Right atrium auricular region (tissue), 2 donors: ENCODE measurements at regions not wholly inside any gene's neighbourhood (a gene's known extent, or its start where the extent isn't known, plus 50 kb on each side); places are given as distances from the start of the nearest gene placed in this dataset.

Experiments
- DNase-seq: peaks from one replicate; pipeline ENCODE4 v3.0.0-alpha.2; 2019; ENCODE audit warnings: low spot score
- H3K27ac ChIP-seq, 2 donors: fragments of 200-600 bp; sonication (generic); 1 replicate in 1 of 2; 2 replicates in 1 of 2; pipeline ENCODE4 v1.5.1; 2016 to 2019
- H3K27me3 ChIP-seq, 2 donors: fragments of 200-600 bp; sonication (generic); one replicate each; pipeline versions ENCODE4 v1.5.1 to v1.6.0; 2017 to 2019
- H3K36me3 ChIP-seq: fragments of 200-600 bp; sonication (generic); one replicate; pipeline ENCODE4 v1.5.1; 2016
- H3K4me1 ChIP-seq, 2 donors: fragments of 200-600 bp; sonication (generic); one replicate each; pipeline versions ENCODE4 v1.5.1 to v1.6.0; 2017 to 2019
- H3K4me3 ChIP-seq, 2 donors: fragments of 200-600 bp; sonication (generic); 1 replicate in 1 of 2; 2 replicates in 1 of 2; pipeline ENCODE4 v1.5.1; 2017 to 2019; ENCODE audit warnings: mild to moderate bottlenecking in 1 of 2, moderate library complexity in 1 of 2
- H3K9me3 ChIP-seq, 2 donors: fragments of 200-600 bp; sonication (generic); one replicate each; pipeline ENCODE4 v1.5.1; 2019
- TF ChIP-seq, protein P1 (sequence below), 2 donors: fragments of 200-600 bp; sonication (generic); IDR thresholded peaks; one replicate each; pipeline ENCODE4 v1.5.1; 2019; ENCODE audit warnings: antibody characterized with exemption in 2 of 2

DNA sequence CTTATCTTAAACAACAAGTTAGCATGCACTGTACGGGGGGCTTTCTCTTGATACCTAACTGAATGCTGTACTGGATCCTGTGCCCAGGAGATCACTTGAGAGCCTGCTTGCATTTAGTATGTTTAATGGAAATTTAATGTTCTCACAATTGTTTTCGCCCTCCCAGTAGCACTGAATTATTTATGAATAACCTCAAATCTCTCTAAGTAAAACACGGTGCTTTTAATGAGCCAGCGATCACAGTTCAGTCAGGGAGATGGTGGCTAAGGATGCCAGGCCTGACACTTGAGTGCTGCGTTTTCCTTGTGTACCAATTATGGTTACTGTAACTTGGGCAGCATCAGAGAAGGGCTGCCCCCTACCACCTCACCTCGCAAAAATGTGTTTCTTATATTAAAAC, 115.5 kb upstream of the ADARB2 start:
- DNase-seq = no peak
- no peaks in the 10 kb centered on the region for H3K36me3 ChIP-seq
- no peaks in the 10 kb centered on the region for H3K4me1 ChIP-seq
- H3K27ac ChIP-seq = no peak overlapping the region
- no peak overlapping the region for H3K4me3 ChIP-seq
- no peaks in the 10 kb centered on the region for H3K27me3 ChIP-seq
- TF ChIP-seq, protein P1, sequence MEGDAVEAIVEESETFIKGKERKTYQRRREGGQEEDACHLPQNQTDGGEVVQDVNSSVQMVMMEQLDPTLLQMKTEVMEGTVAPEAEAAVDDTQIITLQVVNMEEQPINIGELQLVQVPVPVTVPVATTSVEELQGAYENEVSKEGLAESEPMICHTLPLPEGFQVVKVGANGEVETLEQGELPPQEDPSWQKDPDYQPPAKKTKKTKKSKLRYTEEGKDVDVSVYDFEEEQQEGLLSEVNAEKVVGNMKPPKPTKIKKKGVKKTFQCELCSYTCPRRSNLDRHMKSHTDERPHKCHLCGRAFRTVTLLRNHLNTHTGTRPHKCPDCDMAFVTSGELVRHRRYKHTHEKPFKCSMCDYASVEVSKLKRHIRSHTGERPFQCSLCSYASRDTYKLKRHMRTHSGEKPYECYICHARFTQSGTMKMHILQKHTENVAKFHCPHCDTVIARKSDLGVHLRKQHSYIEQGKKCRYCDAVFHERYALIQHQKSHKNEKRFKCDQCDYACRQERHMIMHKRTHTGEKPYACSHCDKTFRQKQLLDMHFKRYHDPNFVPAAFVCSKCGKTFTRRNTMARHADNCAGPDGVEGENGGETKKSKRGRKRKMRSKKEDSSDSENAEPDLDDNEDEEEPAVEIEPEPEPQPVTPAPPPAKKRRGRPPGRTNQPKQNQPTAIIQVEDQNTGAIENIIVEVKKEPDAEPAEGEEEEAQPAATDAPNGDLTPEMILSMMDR (IDR thresholded peaks at IDR 0.05) = no peak
- H3K9me3 ChIP-seq = no peaks in the 10 kb centered on the region

DNA sequence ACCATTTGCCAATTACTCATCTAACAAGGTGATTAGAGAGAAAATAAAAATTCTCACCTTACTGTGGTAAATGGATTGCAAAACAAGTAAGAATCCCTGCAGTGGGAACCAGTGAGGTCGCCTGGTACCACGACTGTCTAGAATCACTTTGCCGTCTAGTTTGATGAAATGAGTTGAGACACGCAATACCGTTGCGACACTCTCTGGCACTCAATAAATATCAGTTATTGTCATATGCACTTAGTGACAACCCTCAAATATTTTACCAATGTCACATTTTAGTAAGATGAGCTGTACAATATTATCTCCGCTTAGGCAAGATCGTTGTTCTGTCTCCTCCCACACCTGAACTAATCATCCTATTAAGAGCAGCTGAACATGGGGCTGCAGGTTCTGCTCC, 114.4 kb upstream of the ADARB2 start:
- TF ChIP-seq, protein P1 (IDR thresholded peaks at IDR 0.05) = no peak
- Histone ChIP-seq H3K4me1 (no peaks in the 10 kb centered on the region), H3K36me3 (no peaks in the 10 kb centered on the region), H3K4me3 (no peak overlapping the region), H3K27ac (no peak overlapping the region), H3K27me3 (no peaks in the 10 kb centered on the region), H3K9me3 (no peaks in the 10 kb centered on the region)
- no peak for DNase-seq

DNA sequence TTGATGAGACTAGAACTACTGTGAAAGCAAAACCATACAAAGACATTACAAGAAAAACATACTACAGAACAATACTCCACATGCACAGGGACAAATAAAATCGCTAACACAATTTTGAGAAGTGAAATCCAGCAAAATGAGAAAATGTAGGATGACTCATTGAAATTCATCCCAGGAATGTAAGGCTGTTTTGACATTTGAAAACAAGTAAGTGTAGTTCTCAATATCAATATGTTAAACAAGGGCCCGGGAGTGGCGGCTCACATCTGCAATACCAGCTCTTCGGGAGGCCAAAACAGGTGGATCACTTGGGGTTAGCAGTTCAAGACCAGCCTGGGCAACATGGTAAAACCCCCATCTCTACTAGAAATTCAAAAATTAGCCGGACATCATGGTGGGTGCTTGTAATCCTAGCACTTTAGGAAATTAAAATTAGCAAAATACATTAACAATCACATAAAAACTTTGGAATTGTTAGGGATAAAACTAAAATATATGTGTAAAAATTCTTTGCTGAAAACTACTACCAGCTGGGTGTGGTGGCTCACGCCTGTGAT, 113.7 kb upstream of the ADARB2 start:
- no peak for DNase-seq
- TF ChIP-seq, protein P1 (IDR thresholded peaks at IDR 0.05) = no peak
- H3K27ac ChIP-seq = no peak overlapping the region

DNA sequence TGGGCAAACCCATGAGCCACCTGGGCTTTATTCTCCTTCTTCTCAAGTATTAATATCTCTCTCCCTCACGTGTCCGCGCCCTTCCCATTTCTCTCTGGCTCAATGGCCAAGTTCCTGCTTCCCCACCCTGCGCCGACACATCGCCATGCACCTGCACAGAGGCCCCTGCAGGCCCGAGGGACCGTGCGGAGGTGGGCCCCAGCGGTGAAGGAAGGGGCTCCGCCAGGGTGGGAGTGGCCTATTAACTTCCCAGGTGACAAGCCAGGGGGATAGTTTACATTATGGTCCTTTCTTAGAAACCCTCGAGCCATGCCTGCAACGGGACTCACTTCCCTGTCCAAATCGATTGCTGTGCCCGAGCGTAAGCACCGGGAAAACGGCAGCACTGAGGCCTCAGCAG, 110.0 kb upstream of the ADARB2 start:
- no peak for DNase-seq
- H3K4me3 ChIP-seq = no peak overlapping the region
- TF ChIP-seq, protein P1 (IDR thresholded peaks at IDR 0.05) = no peak
- no peaks in the 10 kb centered on the region for H3K4me1 ChIP-seq
- no peaks in the 10 kb centered on the region for H3K27me3 ChIP-seq
- no peak overlapping the region for H3K27ac ChIP-seq
- no peaks in the 10 kb centered on the region for H3K36me3 ChIP-seq
- H3K9me3 ChIP-seq = no peaks in the 10 kb centered on the region

More for the DNA sequence above, 113.7 kb upstream of the ADARB2 start:
- H3K4me1 ChIP-seq = no peaks in the 10 kb centered on the region
- no peaks in the 10 kb centered on the region for H3K36me3 ChIP-seq
- H3K9me3 ChIP-seq = no peaks in the 10 kb centered on the region
- no peaks in the 10 kb centered on the region for H3K27me3 ChIP-seq
- no peak overlapping the region for H3K4me3 ChIP-seq

DNA sequence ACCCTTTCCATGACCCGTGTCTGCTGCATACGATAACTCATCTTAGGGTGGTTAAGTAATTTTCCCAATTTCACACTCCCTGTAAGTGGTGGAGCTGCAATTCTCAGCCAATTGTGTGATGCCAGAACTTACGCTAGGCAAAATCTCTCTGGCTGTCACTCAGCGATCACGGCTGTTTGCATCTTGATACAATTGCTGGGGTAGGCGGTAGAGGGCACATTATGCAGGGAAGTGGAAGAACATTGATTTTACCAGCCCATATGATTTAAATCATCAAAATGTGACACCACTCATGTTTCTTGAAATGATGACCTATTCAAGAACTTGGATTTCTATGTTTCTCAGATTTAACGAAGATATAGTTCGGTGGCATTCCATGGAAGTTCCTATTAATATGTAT, 108.7 kb upstream of the ADARB2 start:
- no peaks in the 10 kb centered on the region for H3K27me3 ChIP-seq
- DNase-seq = no peak
- no peaks in the 10 kb centered on the region for H3K36me3 ChIP-seq
- H3K4me3 ChIP-seq = no peak overlapping the region
- TF ChIP-seq, protein P1 (IDR thresholded peaks at IDR 0.05) = no peak
- no peaks in the 10 kb centered on the region for H3K4me1 ChIP-seq
- H3K9me3 ChIP-seq = no peaks in the 10 kb centered on the region
- H3K27ac ChIP-seq = no peak overlapping the region

DNA sequence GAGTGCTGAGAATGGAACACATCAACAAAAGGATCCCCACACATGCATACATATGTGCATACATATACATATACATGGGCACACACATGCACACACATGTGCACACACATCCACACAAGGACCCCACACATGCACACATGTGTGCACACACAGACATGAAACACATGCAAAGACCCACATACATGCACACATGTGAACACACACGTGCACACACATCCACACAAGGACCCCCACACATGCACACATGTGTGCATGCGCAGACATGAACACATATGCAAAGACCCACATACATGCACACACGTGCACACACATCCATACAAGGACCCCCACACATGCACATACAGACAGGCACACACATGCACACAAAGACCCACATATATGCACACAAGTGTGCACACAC, 104.4 kb upstream of the ADARB2 start:
- DNase-seq = no peak
- TF ChIP-seq, protein P1 (IDR thresholded peaks at IDR 0.05) = no peak
- Histone ChIP-seq H3K27me3 (no peaks in the 10 kb centered on the region), H3K9me3 (no peaks in the 10 kb centered on the region), H3K4me3 (no peak overlapping the region), H3K27ac (no peak overlapping the region), H3K36me3 (no peaks in the 10 kb centered on the region), H3K4me1 (no peaks in the 10 kb centered on the region)
